DND-41 (cell line): ENCODE measurements at regions not wholly inside any gene's neighbourhood (a gene's known extent, or its start where the extent isn't known, plus 50 kb on each side); places are given as distances from the start of the nearest gene placed in this dataset.

Experiments
- ATAC-seq: fragments of 200-7000 bp; cut with Tn5 transposase; 3 replicates; pipeline ENCODE4 v1.9.1; 2021; ENCODE audit warnings: low read depth; ENCODE audit not compliant: insufficient read depth
- DNase-seq: peaks from one replicate; pipeline ENCODE4 v3.0.0-alpha.2; 2020
- H2AFZ ChIP-seq: 2 replicates; pipeline ENCODE4 v1.6.0; 2012; ENCODE audit warnings: low read depth, low read length
- H3K27ac ChIP-seq: 2 replicates; pipeline ENCODE4 v1.5.1; 2012; ENCODE audit warnings: low read length, inconsistent platforms
- H3K27me3 ChIP-seq: fragments of 200-600 bp; sonication (generic); 2 replicates; pipeline ENCODE4 v1.6.0; 2012; ENCODE audit warnings: low read length, mild to moderate bottlenecking, inconsistent platforms; ENCODE audit not compliant: insufficient read depth, poor library complexity
- H3K36me3 ChIP-seq: 2 replicates; pipeline ENCODE4 v1.5.1; 2012; ENCODE audit warnings: low read length, inconsistent platforms; ENCODE audit not compliant: insufficient read depth
- H3K4me1 ChIP-seq: 2 replicates; pipeline ENCODE4 v1.5.1; 2012; ENCODE audit warnings: mild to moderate bottlenecking, low read length; ENCODE audit not compliant: insufficient read depth
- H3K4me2 ChIP-seq: 2 replicates; pipeline ENCODE4 v1.6.0; 2012; ENCODE audit warnings: mild to moderate bottlenecking, moderate library complexity, low read length, inconsistent platforms; ENCODE audit not compliant: insufficient read depth
- H3K4me3 ChIP-seq, 2 experiments: fragments of 200-600 bp in 1 of 2; shearing (Covaris generic) in 1 of 2; 2 replicates each; pipeline ENCODE4 v1.5.1; 2012 to 2016; ENCODE audit warnings: inconsistent platforms in 2 of 2, low read length in 2 of 2, mild to moderate bottlenecking in 2 of 2, low read depth in 1 of 2, moderate library complexity in 1 of 2
- H3K79me2 ChIP-seq: 2 replicates; pipeline ENCODE4 v1.6.0; 2012; ENCODE audit warnings: low read length, inconsistent platforms; ENCODE audit not compliant: insufficient read depth
- H3K9ac ChIP-seq: 2 replicates; pipeline ENCODE4 v1.6.0; 2012; ENCODE audit warnings: low read depth, mild to moderate bottlenecking, inconsistent platforms, low read length, moderate library complexity
- H3K9me3 ChIP-seq: 2 replicates; pipeline ENCODE4 v1.5.1; 2012; ENCODE audit warnings: low read length, moderate library complexity, mild to moderate bottlenecking, inconsistent platforms; ENCODE audit not compliant: insufficient read depth, severe bottlenecking
- H4K20me1 ChIP-seq: 2 replicates; pipeline ENCODE4 v1.6.0; 2012; ENCODE audit warnings: low read length; ENCODE audit not compliant: insufficient read depth
- EZH2 ChIP-seq: IDR thresholded peaks from 3 replicates; pipeline ENCODE4 v1.6.1; 2012; ENCODE audit warnings: borderline replicate concordance, low read depth, mild to moderate bottlenecking, moderate library complexity, low read length, inconsistent platforms; ENCODE audit not compliant: severe bottlenecking
- TF ChIP-seq, protein P1 (sequence below): IDR thresholded peaks from 2 replicates; pipeline ENCODE4 v1.5.1; 2012; ENCODE audit warnings: borderline replicate concordance, low read length, moderate library complexity, mild to moderate bottlenecking; ENCODE audit not compliant: poor library complexity, severe bottlenecking; ENCODE audit errors: extremely low read depth

DNA sequence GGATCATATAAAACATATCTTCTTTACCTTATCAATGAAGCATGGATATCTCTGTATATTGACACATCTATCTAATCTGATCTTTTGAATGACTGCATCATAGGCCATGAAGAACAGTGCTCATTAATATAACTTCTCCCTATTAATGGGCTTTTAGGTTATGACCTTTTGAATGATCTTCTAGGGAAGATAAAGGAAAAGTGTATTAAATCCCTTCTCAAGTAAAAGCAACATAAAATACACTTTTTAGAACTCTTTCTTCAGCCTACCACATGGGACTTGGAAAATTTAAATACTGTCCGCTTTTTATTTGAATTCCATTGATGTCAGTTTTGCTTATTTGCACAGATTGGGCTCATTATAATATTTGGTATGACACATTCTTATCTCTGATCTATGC is 425.4 kb downstream of the MED13L start:
- DNase-seq (no peak), ATAC-seq (no peak)
- Histone ChIP-seq H2AFZ (no peak overlapping the region), H3K27me3 (peaks cover 2% of the 10 kb centered on the region), H3K9ac (no peak overlapping the region), H3K79me2 (no peaks in the 10 kb centered on the region), H3K9me3 (no peaks in the 10 kb centered on the region), H3K27ac (no peak overlapping the region), H3K4me2 (no peak overlapping the region), H4K20me1 (no peaks in the 10 kb centered on the region), H3K4me1 (no peaks in the 10 kb centered on the region), H3K4me3 (no peak overlapping the region), H3K36me3 (no peaks in the 10 kb centered on the region)
- no peak for TF ChIP-seq EZH2
- TF ChIP-seq, protein P1, sequence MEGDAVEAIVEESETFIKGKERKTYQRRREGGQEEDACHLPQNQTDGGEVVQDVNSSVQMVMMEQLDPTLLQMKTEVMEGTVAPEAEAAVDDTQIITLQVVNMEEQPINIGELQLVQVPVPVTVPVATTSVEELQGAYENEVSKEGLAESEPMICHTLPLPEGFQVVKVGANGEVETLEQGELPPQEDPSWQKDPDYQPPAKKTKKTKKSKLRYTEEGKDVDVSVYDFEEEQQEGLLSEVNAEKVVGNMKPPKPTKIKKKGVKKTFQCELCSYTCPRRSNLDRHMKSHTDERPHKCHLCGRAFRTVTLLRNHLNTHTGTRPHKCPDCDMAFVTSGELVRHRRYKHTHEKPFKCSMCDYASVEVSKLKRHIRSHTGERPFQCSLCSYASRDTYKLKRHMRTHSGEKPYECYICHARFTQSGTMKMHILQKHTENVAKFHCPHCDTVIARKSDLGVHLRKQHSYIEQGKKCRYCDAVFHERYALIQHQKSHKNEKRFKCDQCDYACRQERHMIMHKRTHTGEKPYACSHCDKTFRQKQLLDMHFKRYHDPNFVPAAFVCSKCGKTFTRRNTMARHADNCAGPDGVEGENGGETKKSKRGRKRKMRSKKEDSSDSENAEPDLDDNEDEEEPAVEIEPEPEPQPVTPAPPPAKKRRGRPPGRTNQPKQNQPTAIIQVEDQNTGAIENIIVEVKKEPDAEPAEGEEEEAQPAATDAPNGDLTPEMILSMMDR, result no peak

DNA sequence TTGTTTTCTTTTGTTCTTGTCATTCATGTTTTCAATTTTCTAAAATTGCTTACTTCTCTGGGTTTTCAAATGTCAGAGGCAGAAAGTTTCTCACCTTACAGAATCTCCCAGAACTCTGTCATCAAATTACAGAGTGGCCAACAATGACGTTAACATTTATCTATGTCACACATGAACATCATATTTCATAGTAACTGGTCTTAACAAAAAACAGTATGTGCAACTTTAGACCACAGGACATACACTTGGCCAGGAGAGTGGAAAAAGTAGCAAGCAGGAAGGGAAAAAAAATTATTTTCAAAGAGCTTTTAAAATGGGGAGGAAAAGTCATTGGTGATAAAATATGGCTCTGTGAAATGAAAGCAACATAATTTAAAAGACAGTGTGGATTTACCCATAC is 426.5 kb downstream of the MED13L start:
- no peak overlapping the region for H2AFZ ChIP-seq
- TF ChIP-seq, protein P1, result no peak
- TF ChIP-seq EZH2, result no peak
- no peaks in the 10 kb centered on the region for H3K4me1 ChIP-seq
- ATAC-seq (no peak), DNase-seq (no peak)
- H3K4me2 ChIP-seq, result no peak overlapping the region
- H3K79me2 ChIP-seq, result no peaks in the 10 kb centered on the region
- no peaks in the 10 kb centered on the region for H3K9me3 ChIP-seq
- H4K20me1 ChIP-seq, result no peaks in the 10 kb centered on the region
- H3K27me3 ChIP-seq, result peaks cover 2% of the 10 kb centered on the region
- no peak overlapping the region for H3K27ac ChIP-seq
- no peak overlapping the region for H3K4me3 ChIP-seq
- no peaks in the 10 kb centered on the region for H3K36me3 ChIP-seq
- H3K9ac ChIP-seq, result no peak overlapping the region

DNA sequence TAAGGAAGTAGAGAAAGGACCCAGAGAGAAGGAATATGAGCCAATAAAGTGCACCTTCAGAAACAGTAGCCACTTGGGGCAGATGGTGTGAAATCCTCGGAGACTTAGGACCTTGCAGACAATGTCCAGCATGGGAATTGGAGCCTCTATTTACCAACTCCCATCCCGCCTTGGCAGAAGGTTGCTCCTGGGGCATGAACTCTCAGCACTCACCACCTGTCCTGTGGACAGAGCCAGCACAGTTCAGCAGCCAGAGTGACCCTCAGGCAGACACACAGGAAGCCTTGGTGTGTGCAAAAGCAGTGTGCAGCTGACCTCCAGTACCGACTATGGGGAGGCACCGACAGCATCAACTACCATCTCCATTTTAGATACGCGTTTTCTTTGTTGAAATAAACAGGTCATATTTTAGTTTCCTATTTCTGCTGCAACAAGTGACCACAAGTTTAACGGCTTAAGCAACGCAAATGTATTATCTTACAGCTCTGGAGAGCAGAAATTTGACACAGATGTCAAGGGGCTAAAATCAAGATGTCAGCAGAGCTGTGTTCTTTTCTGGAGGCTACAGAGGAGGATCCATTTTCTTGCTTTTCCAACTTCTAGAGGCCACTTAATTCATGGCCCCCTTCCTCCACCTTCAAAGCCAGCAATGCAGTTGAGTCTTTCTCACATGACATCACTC is 428.1 kb downstream of the MED13L start:
- Histone ChIP-seq H2AFZ (no peak overlapping the region), H3K4me1 (no peaks in the 10 kb centered on the region), H4K20me1 (no peaks in the 10 kb centered on the region), H3K36me3 (no peaks in the 10 kb centered on the region), H3K27me3 (peaks cover 2% of the 10 kb centered on the region), H3K4me3 (no peak overlapping the region), H3K27ac (no peak overlapping the region), H3K9ac (no peak overlapping the region), H3K9me3 (no peaks in the 10 kb centered on the region), H3K79me2 (no peaks in the 10 kb centered on the region), H3K4me2 (no peak overlapping the region)
- no peak for DNase-seq
- no peak for ATAC-seq
- TF ChIP-seq, protein P1, result no peak
- no peak for TF ChIP-seq EZH2
